CD8-positive, alpha-beta memory T cell (primary cell): ENCODE measurements at regions not wholly inside any gene's neighbourhood (a gene's known extent, or its start where the extent isn't known, plus 50 kb on each side); places are given as distances from the start of the nearest gene placed in this dataset.
A peak's percentile ranks its signal among the peaks of the same experiment; 100 is the strongest.

Experiments used
- CTCF ChIA-PET: fragments of 350-600 bp; sonication (Branson Sonifier 250); formaldehyde crosslinking; loops from one replicate; lab custom pipeline; 2021; ENCODE audit warnings: antibody characterized with exemption; lab: Charles Lee
- POLR2A ChIA-PET: fragments of 350-600 bp; sonication (Branson Sonifier 250); formaldehyde crosslinking; loops from one replicate; lab custom pipeline; 2021; ENCODE audit warnings: antibody characterized with exemption; lab: Charles Lee
- DNase-seq, 5 donors: peaks; one replicate each; pipeline versions ENCODE4 v3.0.0 to v3.0.0-alpha.2; 2020 to 2022; ENCODE audit warnings: mixed read lengths in 1 of 5
- H3K27ac ChIP-seq: one replicate; pipeline ENCODE4 v1.7.0; 2013; ENCODE audit warnings: low read depth, mild to moderate bottlenecking, low read length, moderate library complexity
- H3K27me3 ChIP-seq: 2 replicates; pipeline ENCODE4 v1.7.0; 2013; ENCODE audit warnings: low read length, mild to moderate bottlenecking; ENCODE audit not compliant: insufficient read depth, poor library complexity, severe bottlenecking
- H3K36me3 ChIP-seq: 2 replicates; pipeline ENCODE4 v1.7.0; 2013; ENCODE audit warnings: mild to moderate bottlenecking, low read length, moderate library complexity; ENCODE audit not compliant: insufficient read depth
- H3K4me1 ChIP-seq: 2 replicates; pipeline ENCODE4 v1.7.0; 2013; ENCODE audit warnings: mild to moderate bottlenecking, low read length, moderate library complexity; ENCODE audit not compliant: insufficient read depth
- H3K4me3 ChIP-seq: 2 replicates; pipeline ENCODE4 v1.7.0; 2013; ENCODE audit warnings: mild to moderate bottlenecking, low read length
- H3K9me3 ChIP-seq: 2 replicates; pipeline ENCODE4 v1.7.0; 2013; ENCODE audit warnings: mild to moderate bottlenecking, low read length
- H3K27ac Mint-ChIP-seq, 8 donors: one replicate each; pipeline ENCODE4 v1.8.0; 2020 to 2021; ENCODE audit warnings: mixed read lengths in 8 of 8, mild to moderate bottlenecking in 6 of 8, inconsistent platforms in 3 of 8, moderate library complexity in 3 of 8
- H3K27me3 Mint-ChIP-seq, 2 donors: one replicate each; pipeline ENCODE4 v1.8.0; 2020 to 2021; ENCODE audit warnings: mixed read lengths in 2 of 2, mild to moderate bottlenecking in 1 of 2, moderate library complexity in 1 of 2
- H3K36me3 Mint-ChIP-seq, 3 donors: one replicate each; pipeline ENCODE4 v1.8.0; 2020 to 2021; ENCODE audit warnings: mixed read lengths in 3 of 3, inconsistent platforms in 1 of 3, mild to moderate bottlenecking in 1 of 3
- H3K4me1 Mint-ChIP-seq, 3 donors: one replicate each; pipeline ENCODE4 v1.8.0; 2020 to 2021; ENCODE audit warnings: mixed read lengths in 3 of 3, inconsistent platforms in 1 of 3, mild to moderate bottlenecking in 1 of 3
- H3K4me3 Mint-ChIP-seq, 7 donors: one replicate each; pipeline ENCODE4 v1.8.0; 2020 to 2021; ENCODE audit warnings: mixed read lengths in 7 of 7, mild to moderate bottlenecking in 6 of 7, moderate library complexity in 4 of 7, inconsistent platforms in 2 of 7
- H3K9me3 Mint-ChIP-seq, 5 donors: one replicate each; pipeline ENCODE4 v1.8.0; 2020 to 2022; ENCODE audit warnings: mixed read lengths in 5 of 5, mild to moderate bottlenecking in 3 of 5, moderate library complexity in 2 of 5, inconsistent platforms in 1 of 5

DNA sequence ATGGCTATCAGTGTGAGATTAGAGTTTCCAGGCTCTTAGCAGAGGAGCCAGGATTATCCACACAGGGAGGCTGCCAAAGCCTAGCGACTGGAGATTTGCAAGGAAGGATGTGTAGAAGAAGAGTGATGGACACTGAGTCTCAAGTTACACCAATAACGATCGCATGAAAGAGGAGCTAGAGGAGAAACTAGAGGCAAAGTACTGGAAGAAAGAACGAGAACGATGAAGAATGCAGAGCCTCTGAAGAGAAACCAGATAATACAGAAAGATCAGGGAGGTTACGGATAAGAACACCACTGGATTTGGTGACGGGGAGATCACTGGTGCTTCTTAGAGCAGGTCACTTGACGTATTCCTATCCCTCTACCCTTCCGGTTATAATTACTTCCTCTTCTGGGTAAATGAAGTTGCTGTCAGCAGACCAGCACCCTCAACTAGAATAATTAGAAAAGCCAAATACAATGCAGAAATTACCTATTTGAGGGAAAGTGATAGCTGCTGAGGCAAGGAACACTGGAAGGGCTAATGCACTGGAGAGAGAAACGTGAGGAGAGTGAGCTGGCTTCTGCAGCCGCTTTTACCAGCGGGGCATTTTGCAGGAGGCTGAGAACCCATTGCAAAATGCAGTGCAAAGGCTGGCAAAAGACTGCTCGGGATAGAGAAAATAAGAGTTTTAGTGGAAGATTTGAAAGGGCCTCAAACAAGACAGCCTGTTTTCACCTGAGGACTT is 93.1 kb upstream of the HIF1A start:
- ChIA-PET POLR2A (no interaction called here), CTCF (no interaction called here)
- DNase-seq = no peak
- no peak overlapping the region for H3K4me3 ChIP-seq
- no peaks in the 10 kb centered on the region for H3K27me3 ChIP-seq
- Mint-ChIP-seq H3K27ac (no peak overlapping the region), H3K4me3 (no peak overlapping the region), H3K4me1 (peaks cover 8 to 11% (median 9%) of the 10 kb centered on the region in 3 donors), H3K9me3 (no peaks in the 10 kb centered on the region), H3K36me3 (no peaks in the 10 kb centered on the region), H3K27me3 (peaks cover 0 to 2% of the 10 kb centered on the region in 2 donors)
- no peaks in the 10 kb centered on the region for H3K36me3 ChIP-seq
- H3K27ac ChIP-seq = no peak overlapping the region
- H3K4me1 ChIP-seq = peaks cover 15% of the 10 kb centered on the region
- H3K9me3 ChIP-seq = no peaks in the 10 kb centered on the region

DNA sequence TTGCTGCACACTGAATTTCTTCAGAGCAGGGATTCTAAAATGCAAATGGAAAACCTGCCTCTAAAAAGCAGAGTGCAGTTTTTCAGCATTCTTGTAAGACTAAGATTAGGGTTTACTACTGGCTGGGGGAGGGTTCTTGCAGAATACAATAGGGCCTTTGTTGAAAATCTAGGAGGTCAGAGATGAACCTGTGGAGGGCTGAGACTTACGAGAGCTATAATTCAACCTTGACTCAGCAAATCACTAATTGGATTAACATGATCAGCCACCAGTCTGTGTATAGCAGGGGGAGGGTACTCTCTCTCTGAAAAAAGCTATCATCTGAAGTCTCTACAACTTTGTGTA is 92.6 kb upstream of the HIF1A start:
- ChIA-PET POLR2A (no interaction called here), CTCF (no interaction called here)
- H3K36me3 Mint-ChIP-seq = no peaks in the 10 kb centered on the region
- Histone ChIP-seq H3K27ac (no peak overlapping the region), H3K4me1 (peaks cover 15% of the 10 kb centered on the region), H3K9me3 (no peaks in the 10 kb centered on the region), H3K27me3 (no peaks in the 10 kb centered on the region), H3K4me3 (no peak overlapping the region), H3K36me3 (no peaks in the 10 kb centered on the region)
- peaks cover 0 to 2% of the 10 kb centered on the region in 2 donors for H3K27me3 Mint-ChIP-seq
- no peak for DNase-seq
- peaks cover 8 to 11% (median 9%) of the 10 kb centered on the region in 3 donors for H3K4me1 Mint-ChIP-seq
- H3K27ac Mint-ChIP-seq = no peak overlapping the region
- no peak overlapping the region for H3K4me3 Mint-ChIP-seq
- H3K9me3 Mint-ChIP-seq = no peaks in the 10 kb centered on the region

DNA sequence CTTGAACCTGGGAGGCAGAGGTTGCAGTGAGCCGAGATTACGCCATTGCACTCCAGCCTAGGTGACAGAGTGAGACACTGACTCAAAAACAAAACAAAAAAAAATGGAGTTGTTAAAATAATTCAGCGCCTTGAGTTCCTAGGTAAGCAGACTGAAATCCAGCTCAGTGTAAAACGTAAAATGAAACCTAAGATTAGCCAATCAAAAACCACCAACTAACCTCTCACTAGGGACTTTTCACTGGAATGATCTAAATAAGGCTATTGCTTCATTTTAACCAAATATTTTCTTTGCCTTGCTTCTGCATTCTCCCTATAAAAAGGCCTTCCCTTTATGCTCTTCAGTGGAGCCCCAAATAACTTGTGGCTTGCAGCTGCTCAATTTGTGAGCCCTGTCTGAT is 91.6 kb upstream of the HIF1A start:
- no peak overlapping the region for H3K4me3 Mint-ChIP-seq
- POLR2A ChIA-PET = no interaction called here

DNA sequence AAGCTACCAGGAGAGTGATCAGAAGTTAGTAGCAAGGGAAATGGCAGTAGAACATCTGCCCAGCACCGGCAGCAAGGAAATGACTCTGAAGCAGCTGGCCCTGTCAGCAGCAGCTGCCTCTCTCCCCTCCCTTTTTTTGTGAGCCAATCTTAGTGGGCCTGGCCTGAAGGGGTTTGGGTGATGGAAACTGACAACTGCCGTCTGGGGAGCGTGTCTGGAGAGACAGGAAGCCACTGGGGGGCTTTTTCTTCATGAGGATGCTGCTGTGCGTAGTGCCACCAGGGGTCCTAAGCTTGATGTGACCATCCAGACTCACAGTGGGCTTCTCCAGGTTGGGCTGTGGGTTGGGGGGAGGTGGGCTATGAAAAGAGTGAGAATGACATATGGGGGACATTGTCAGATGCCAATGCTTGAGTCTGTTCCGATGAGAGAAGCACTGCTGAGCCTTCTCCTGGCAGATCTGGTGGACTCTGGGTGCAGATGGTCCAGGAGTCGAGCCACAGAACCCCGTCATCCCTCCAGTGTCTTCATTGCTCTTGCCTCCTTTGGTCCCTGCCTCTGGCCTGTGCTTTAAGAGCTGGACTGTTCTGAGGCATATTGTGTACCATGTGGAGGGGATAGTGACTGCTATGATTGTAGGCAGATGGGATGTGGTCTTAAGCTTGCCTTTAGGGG is 87.6 kb upstream of the HIF1A start:
- H3K27me3 ChIP-seq = no peaks in the 10 kb centered on the region
- H3K4me1 ChIP-seq = no peaks in the 10 kb centered on the region
- no peak overlapping the region for H3K27ac ChIP-seq
- no peaks in the 10 kb centered on the region for H3K9me3 ChIP-seq
- Mint-ChIP-seq H3K9me3 (no peaks in the 10 kb centered on the region), H3K27me3 (no peaks in the 10 kb centered on the region), H3K27ac (peak overlapping the region in 2 of 8 donors; percentile 44 to 48), H3K4me3 (no peak overlapping the region), H3K4me1 (peaks cover 0 to 16% (median 0%) of the 10 kb centered on the region in 3 donors), H3K36me3 (no peaks in the 10 kb centered on the region)
- ChIA-PET CTCF (interaction anchor here (1.1 kb wide), 1 partner anchor 127 kb away, joined by 3 read pairs; no protein-coding TSS in a partner anchor), POLR2A (no interaction called here)
- H3K4me3 ChIP-seq = no peak overlapping the region
- H3K36me3 ChIP-seq = no peaks in the 10 kb centered on the region
- peak in 1 of 5 donors; percentile 17 for DNase-seq

More for the DNA sequence above, 91.6 kb upstream of the HIF1A start:
- CTCF ChIA-PET = interaction anchor here (1.2 kb wide), 1 partner anchor 15 kb away, joined by 3 read pairs; no protein-coding TSS in a partner anchor
- Histone ChIP-seq H3K4me3 (no peak overlapping the region), H3K27ac (no peak overlapping the region), H3K36me3 (no peaks in the 10 kb centered on the region), H3K4me1 (peaks cover 12% of the 10 kb centered on the region), H3K27me3 (no peaks in the 10 kb centered on the region), H3K9me3 (no peaks in the 10 kb centered on the region)
- peaks cover 6 to 14% (median 6%) of the 10 kb centered on the region in 3 donors for H3K4me1 Mint-ChIP-seq
- H3K9me3 Mint-ChIP-seq = no peaks in the 10 kb centered on the region
- no peak overlapping the region for H3K27ac Mint-ChIP-seq
- no peaks in the 10 kb centered on the region for H3K36me3 Mint-ChIP-seq
- no peak for DNase-seq
- peaks cover 0 to 2% of the 10 kb centered on the region in 2 donors for H3K27me3 Mint-ChIP-seq

DNA sequence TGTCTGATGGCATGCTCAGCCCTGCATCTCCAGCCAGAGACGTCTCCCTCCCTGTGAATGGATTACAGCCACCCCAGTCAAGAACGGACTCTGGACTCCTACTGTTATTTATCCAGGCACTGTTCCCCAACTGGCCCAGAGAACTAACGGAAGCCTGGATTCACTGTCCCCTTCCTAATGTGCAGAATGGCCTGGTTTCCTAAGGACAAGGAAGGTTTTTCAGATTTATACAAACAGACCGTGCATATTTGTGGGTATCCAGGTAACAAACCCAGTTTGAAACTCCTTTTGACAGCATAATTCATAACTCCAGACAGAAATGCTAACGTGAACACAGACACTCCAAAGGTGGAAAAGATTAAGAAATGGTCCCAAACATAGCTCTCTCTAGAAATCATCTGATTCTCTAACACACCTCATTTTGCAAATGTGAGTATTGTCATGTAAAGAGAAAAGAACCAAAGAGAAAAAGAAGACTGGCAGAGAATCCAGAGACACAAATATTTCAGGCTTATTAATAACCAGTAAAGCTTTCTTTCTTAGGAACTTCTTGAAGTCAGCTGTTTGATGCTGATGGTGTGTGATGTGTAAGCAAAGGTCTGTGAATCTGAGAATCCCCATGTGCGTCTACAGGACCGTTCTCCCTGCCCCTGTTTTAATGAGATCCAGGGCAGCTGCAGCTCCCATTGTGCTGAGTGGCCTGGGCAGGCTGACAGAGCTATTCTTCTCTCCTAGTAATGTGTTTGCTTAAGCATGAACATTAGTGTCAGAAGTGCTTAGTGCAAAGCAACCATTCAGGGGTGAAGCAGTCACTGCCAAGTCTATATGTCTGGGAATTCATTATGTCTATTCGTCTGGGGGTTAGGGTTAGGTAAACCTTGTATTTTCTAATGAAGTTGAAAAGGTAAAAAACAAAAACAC is 86.8 kb upstream of the HIF1A start:
- peak overlapping the region in 1 of 7 donors; percentile 2 for H3K4me3 Mint-ChIP-seq
- no peak for DNase-seq
- H3K4me1 Mint-ChIP-seq = peaks cover 0 to 16% (median 0%) of the 10 kb centered on the region in 3 donors
- Histone ChIP-seq H3K36me3 (no peaks in the 10 kb centered on the region), H3K9me3 (no peaks in the 10 kb centered on the region), H3K4me3 (no peak overlapping the region), H3K27ac (no peak overlapping the region), H3K4me1 (no peaks in the 10 kb centered on the region), H3K27me3 (no peaks in the 10 kb centered on the region)
- H3K27me3 Mint-ChIP-seq = no peaks in the 10 kb centered on the region
- H3K27ac Mint-ChIP-seq = peak overlapping the region in 1 of 8 donors; percentile 64
- ChIA-PET POLR2A (no interaction called here), CTCF (interaction anchor here (1.0 kb wide), 1 partner anchor 13 kb away, joined by 4 read pairs; no protein-coding TSS in a partner anchor)
- H3K36me3 Mint-ChIP-seq = no peaks in the 10 kb centered on the region
- H3K9me3 Mint-ChIP-seq = no peaks in the 10 kb centered on the region

DNA sequence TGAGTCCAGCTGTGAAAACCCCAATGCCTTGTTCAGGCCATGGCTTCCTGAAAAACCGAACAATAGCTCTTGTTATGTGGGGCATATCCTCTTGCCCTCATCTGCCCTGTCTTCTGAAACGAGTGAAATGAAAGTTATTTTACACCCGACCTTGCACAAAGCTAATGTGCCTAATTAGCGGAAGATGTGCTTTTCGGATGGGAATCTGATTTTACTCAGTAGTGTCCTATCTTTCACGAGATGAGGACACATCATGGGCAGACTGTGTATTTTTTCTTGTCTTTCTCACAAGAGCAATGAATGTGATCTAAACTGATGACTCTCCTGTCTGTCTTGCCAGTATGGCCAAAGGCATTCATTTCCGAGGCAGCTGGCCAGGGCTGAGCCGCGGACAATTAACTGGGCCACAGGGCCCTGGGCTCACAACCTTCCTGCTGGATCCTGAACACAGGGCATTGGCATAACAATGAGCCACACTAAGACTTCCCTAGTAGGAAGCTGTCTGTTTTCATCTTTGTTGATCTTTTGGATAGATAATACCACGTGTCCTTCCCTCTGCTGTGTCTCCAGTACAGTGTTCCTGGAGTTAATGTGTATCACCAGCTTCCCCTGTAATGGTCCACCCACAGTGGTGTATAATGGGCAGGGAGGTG is 86.0 kb upstream of the HIF1A start:
- Histone ChIP-seq H3K27ac (no peak overlapping the region), H3K4me3 (no peak overlapping the region), H3K9me3 (no peaks in the 10 kb centered on the region), H3K4me1 (no peaks in the 10 kb centered on the region), H3K36me3 (no peaks in the 10 kb centered on the region), H3K27me3 (no peaks in the 10 kb centered on the region)
- ChIA-PET CTCF (interaction anchor here (0.9 to 1.0 kb wide), 2 partner anchors 14 to 15 kb away, joined by 3 to 4 read pairs; no protein-coding TSS in a partner anchor), POLR2A (interaction anchor here (0.6 kb wide), 1 partner anchor 173 kb away, joined by 5 read pairs; no protein-coding TSS in a partner anchor)
- H3K27ac Mint-ChIP-seq = peak overlapping the region in 2 of 8 donors; percentile 25 to 58
- no peaks in the 10 kb centered on the region for H3K27me3 Mint-ChIP-seq
- H3K4me1 Mint-ChIP-seq = peaks cover 0 to 16% (median 0%) of the 10 kb centered on the region in 3 donors
- DNase-seq = no peak
- H3K9me3 Mint-ChIP-seq = no peaks in the 10 kb centered on the region
- peak overlapping the region in 1 of 7 donors; percentile 56 for H3K4me3 Mint-ChIP-seq
- no peaks in the 10 kb centered on the region for H3K36me3 Mint-ChIP-seq

DNA sequence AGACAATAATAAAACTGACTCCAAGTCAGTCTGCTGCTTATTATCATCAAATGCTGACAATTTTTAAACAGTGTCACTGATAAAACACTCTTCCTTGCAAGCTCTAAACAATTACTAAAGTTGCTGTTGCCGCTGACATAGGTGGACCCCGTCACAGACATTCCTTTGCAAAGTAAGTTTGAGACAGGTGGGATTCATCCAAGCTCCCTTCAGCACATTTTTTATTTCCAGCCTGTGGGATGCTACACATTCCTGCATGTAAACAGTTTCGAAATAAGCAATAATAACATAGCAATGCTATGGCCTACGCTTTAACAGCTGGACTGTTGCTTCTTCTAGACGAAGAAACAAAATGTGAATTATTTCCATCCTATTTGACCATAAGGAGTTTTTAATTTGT is 85.4 kb upstream of the HIF1A start:
- ChIA-PET CTCF (interaction anchor here (0.9 kb wide), 1 partner anchor 15 kb away, joined by 3 read pairs; no protein-coding TSS in a partner anchor), POLR2A (interaction anchor here (0.6 kb wide), 1 partner anchor 173 kb away, joined by 5 read pairs; no protein-coding TSS in a partner anchor)
- no peak overlapping the region for H3K27ac Mint-ChIP-seq
- no peak overlapping the region for H3K4me3 Mint-ChIP-seq
- no peaks in the 10 kb centered on the region for H3K9me3 Mint-ChIP-seq
- H3K36me3 Mint-ChIP-seq = no peaks in the 10 kb centered on the region
- H3K4me1 Mint-ChIP-seq = peaks cover 0 to 16% (median 0%) of the 10 kb centered on the region in 3 donors
- H3K27me3 Mint-ChIP-seq = no peaks in the 10 kb centered on the region
- Histone ChIP-seq H3K36me3 (no peaks in the 10 kb centered on the region), H3K4me3 (no peak overlapping the region), H3K9me3 (no peaks in the 10 kb centered on the region), H3K4me1 (no peaks in the 10 kb centered on the region), H3K27me3 (no peaks in the 10 kb centered on the region), H3K27ac (no peak overlapping the region)
- no peak for DNase-seq
